Hepatocyte (in vitro differentiated cells): ENCODE measurements at regions not wholly inside any gene's neighbourhood (a gene's known extent, or its start where the extent isn't known, plus 50 kb on each side); places are given as distances from the start of the nearest gene placed in this dataset.

Source experiments
- DNase-seq: peaks from one replicate; pipeline ENCODE4 v3.0.0-alpha.2; 2016; ENCODE audit warnings: low spot score
- H2AFZ ChIP-seq: fragments of 200-600 bp; sonication (generic); 2 replicates; pipeline ENCODE4 v1.6.0; 2016; ENCODE audit warnings: antibody characterized with exemption, mild to moderate bottlenecking
- H3K27ac ChIP-seq: fragments of 200-600 bp; sonication (generic); 2 replicates; pipeline ENCODE4 v1.5.1; 2016; ENCODE audit warnings: mild to moderate bottlenecking
- H3K27me3 ChIP-seq: fragments of 200-600 bp; sonication (generic); 2 replicates; pipeline ENCODE4 v1.6.1; 2016
- H3K36me3 ChIP-seq: fragments of 200-600 bp; sonication (generic); replicated peaks from 2 replicates; pipeline ENCODE4 v1.5.1; 2016; ENCODE audit warnings: low read depth; ENCODE audit not compliant: insufficient read depth
- H3K4me1 ChIP-seq: fragments of 200-600 bp; sonication (generic); 2 replicates; pipeline ENCODE4 v1.5.1; 2016; ENCODE audit warnings: mild to moderate bottlenecking, moderate library complexity; ENCODE audit not compliant: insufficient read depth
- H3K4me2 ChIP-seq: fragments of 200-600 bp; sonication (generic); 2 replicates; pipeline ENCODE4 v1.6.0; 2016
- H3K4me3 ChIP-seq: fragments of 200-600 bp; sonication (generic); 2 replicates; pipeline ENCODE4 v1.5.1; 2016; ENCODE audit warnings: mild to moderate bottlenecking
- H3K79me2 ChIP-seq: fragments of 200-600 bp; sonication (generic); 2 replicates; pipeline ENCODE4 v1.6.0; 2017; ENCODE audit warnings: mild to moderate bottlenecking
- H3K9me2 ChIP-seq: fragments of 200-600 bp; sonication (generic); replicated peaks from 2 replicates; pipeline ENCODE4 v1.6.0; 2017; ENCODE audit warnings: mild to moderate bottlenecking; ENCODE audit not compliant: insufficient read depth
- H3K9me3 ChIP-seq: fragments of 200-600 bp; sonication (generic); 2 replicates; pipeline ENCODE4 v1.5.1; 2016; ENCODE audit warnings: low read depth, mild to moderate bottlenecking
- H4K20me1 ChIP-seq: fragments of 200-600 bp; sonication (generic); 2 replicates; pipeline ENCODE4 v1.6.0; 2016; ENCODE audit warnings: mild to moderate bottlenecking; ENCODE audit not compliant: insufficient read depth, poor library complexity, severe bottlenecking
- CTCF ChIP-seq: fragments of 200-600 bp; sonication (generic); IDR thresholded peaks from 2 replicates; pipeline ENCODE4 v1.5.1; 2016; ENCODE audit warnings: antibody characterized with exemption, mild to moderate bottlenecking; ENCODE audit not compliant: poor library complexity
- EZH2 ChIP-seq: fragments of 200-600 bp; sonication (generic); IDR thresholded peaks from 2 replicates; pipeline ENCODE4 v1.6.1; 2016; ENCODE audit warnings: antibody characterized with exemption, mild to moderate bottlenecking, borderline replicate concordance
- EZH2phosphoT487 ChIP-seq: fragments of 200-600 bp; sonication (generic); IDR thresholded peaks from one replicate; pipeline ENCODE4 v1.6.1; 2018; ENCODE audit warnings: antibody characterized with exemption, mild to moderate bottlenecking, low read depth, moderate library complexity; ENCODE audit not compliant: unreplicated experiment, severe bottlenecking
- WGBS: methylation state at CpG from one replicate; pipeline ENCODE4 v1.1.6; 2016; ENCODE audit warnings: low lambda C conversion rate; ENCODE audit errors: missing lambda C conversion rate; 5-methylcytosine and 5-hydroxymethylcytosine counted together

- H3K4me3 ChIP-seq: no peak overlapping the region
- no peaks in the 10 kb centered on the region for H3K27me3 ChIP-seq
- no peaks in the 10 kb centered on the region for H3K4me1 ChIP-seq
- no peaks in the 10 kb centered on the region for H3K79me2 ChIP-seq
- no peak overlapping the region for H2AFZ ChIP-seq
- H3K27ac ChIP-seq: no peak overlapping the region
- TF ChIP-seq CTCF (no peak), EZH2phosphoT487 (no peak), EZH2 (no peak)
- no peaks in the 10 kb centered on the region for H3K36me3 ChIP-seq
- H3K9me3 ChIP-seq: no peaks in the 10 kb centered on the region
- no peaks in the 10 kb centered on the region for H4K20me1 ChIP-seq
- WGBS: 77% methylated on average over 2 of the region's 2 CpGs
- no peak for DNase-seq
- no peaks in the 10 kb centered on the region for H3K9me2 ChIP-seq
- no peak overlapping the region for H3K4me2 ChIP-seq
Measured at GRCh38 chr16:26666486-26666885, 400.2 kb upstream of the C16orf82 start.

GRCh38 chr16:26667307-26667706 is 399.4 kb upstream of the C16orf82 start:
- Histone ChIP-seq H3K36me3 (no peaks in the 10 kb centered on the region), H2AFZ (no peak overlapping the region), H3K4me1 (no peaks in the 10 kb centered on the region), H3K79me2 (no peaks in the 10 kb centered on the region), H3K9me3 (no peaks in the 10 kb centered on the region), H4K20me1 (no peaks in the 10 kb centered on the region), H3K4me3 (no peak overlapping the region), H3K27me3 (no peaks in the 10 kb centered on the region), H3K27ac (no peak overlapping the region), H3K4me2 (no peak overlapping the region), H3K9me2 (no peaks in the 10 kb centered on the region)
- 70% methylated on average over 12 of the region's 12 CpGs for WGBS
- no peak for DNase-seq
- TF ChIP-seq EZH2phosphoT487: no peak
- no peak for TF ChIP-seq EZH2
- TF ChIP-seq CTCF: no peak

GRCh38 chr16:26668026-26668425 is 398.7 kb upstream of the C16orf82 start:
- no peak overlapping the region for H2AFZ ChIP-seq
- H3K4me3 ChIP-seq: no peak overlapping the region
- no peak for DNase-seq
- no peaks in the 10 kb centered on the region for H3K4me1 ChIP-seq
- no peaks in the 10 kb centered on the region for H4K20me1 ChIP-seq
- WGBS: 41% methylated on average over 8 of the region's 8 CpGs
- H3K79me2 ChIP-seq: no peaks in the 10 kb centered on the region
- no peak overlapping the region for H3K27ac ChIP-seq
- TF ChIP-seq EZH2phosphoT487 (no peak), EZH2 (no peak), CTCF (no peak)
- H3K27me3 ChIP-seq: no peaks in the 10 kb centered on the region
- H3K9me2 ChIP-seq: no peaks in the 10 kb centered on the region
- H3K36me3 ChIP-seq: no peaks in the 10 kb centered on the region
- H3K4me2 ChIP-seq: peak overlapping the region; percentile 25
- H3K9me3 ChIP-seq: no peaks in the 10 kb centered on the region

GRCh38 chr16:26672206-26672605 is 394.5 kb upstream of the C16orf82 start:
- DNase-seq: no peak
- H2AFZ ChIP-seq: no peak overlapping the region
- H3K4me2 ChIP-seq: no peak overlapping the region
- no peak overlapping the region for H3K27ac ChIP-seq
- H4K20me1 ChIP-seq: no peaks in the 10 kb centered on the region
- H3K27me3 ChIP-seq: no peaks in the 10 kb centered on the region
- H3K9me3 ChIP-seq: no peaks in the 10 kb centered on the region
- TF ChIP-seq EZH2phosphoT487 (no peak), EZH2 (no peak), CTCF (no peak)
- H3K36me3 ChIP-seq: no peaks in the 10 kb centered on the region
- H3K4me3 ChIP-seq: no peak overlapping the region
- H3K9me2 ChIP-seq: no peaks in the 10 kb centered on the region
- H3K79me2 ChIP-seq: no peaks in the 10 kb centered on the region
- no peaks in the 10 kb centered on the region for H3K4me1 ChIP-seq
- WGBS: 76% methylated on average over 6 of the region's 6 CpGs
